ENCODE measurements at regions not wholly inside any gene's neighbourhood (a gene's known extent, or its start where the extent isn't known, plus 50 kb on each side); places are given as distances from the start of the nearest gene placed in this dataset.

DNA sequence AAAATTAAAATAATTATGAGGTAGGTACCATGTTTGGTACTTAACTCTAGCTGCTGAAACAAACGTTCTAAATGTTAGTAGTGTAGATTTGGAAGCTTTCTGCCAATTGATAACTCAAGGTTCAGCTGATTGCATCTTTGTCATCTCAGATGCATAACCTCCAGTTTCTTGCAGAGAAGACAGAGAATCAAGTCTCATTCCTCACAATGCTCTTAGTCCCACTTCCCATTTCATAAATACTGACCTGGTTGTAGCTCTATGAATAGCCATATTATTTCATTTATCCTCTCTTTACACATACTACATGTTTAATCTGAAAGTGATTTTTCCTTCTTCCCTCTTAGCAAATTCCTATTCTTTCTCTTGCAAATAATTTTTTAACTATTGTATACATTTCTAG is 178.5 kb upstream of the SETBP1 start:
- Histone ChIP-seq H3K9me3 (replicated peaks) (no peaks in the 10 kb centered on the region), H3K27me3 (replicated peaks) (no peaks in the 10 kb centered on the region), H3K4me3 (no peak overlapping the region), H3K4me1 (replicated peaks) (no peaks in the 10 kb centered on the region), H3K27ac (no peak overlapping the region), H3K36me3 (no peaks in the 10 kb centered on the region)
- DNase-seq (ENCODE audit: low read depth in 1 of 2, low spot score in 2 of 2), result no peak

DNA sequence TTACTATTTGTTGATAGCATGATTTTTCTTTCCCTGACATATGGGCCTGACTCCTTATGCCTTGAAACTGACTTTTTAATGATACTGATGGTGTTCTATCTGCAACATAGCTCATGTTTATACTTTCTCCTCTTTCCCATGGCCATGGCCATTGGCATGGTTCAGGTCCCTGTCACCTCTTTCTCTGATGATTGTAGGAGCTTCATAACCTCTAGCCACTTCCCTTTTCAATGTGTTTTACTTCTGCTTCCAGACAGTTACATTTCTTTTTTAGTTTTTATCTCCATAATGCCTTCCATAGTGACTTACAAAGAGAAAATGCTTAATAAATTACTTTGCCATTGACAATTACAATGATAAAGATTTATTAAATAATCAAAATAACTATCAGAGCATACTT is 177.9 kb upstream of the SETBP1 start:
- no peaks in the 10 kb centered on the region for H3K4me1 ChIP-seq (replicated peaks)
- no peaks in the 10 kb centered on the region for H3K27me3 ChIP-seq (replicated peaks)
- no peak for DNase-seq (ENCODE audit: low read depth in 1 of 2, low spot score in 2 of 2)
- H3K9me3 ChIP-seq (replicated peaks), result no peaks in the 10 kb centered on the region
- no peak overlapping the region for H3K27ac ChIP-seq
- no peak overlapping the region for H3K4me3 ChIP-seq
- H3K36me3 ChIP-seq, result no peaks in the 10 kb centered on the region

DNA sequence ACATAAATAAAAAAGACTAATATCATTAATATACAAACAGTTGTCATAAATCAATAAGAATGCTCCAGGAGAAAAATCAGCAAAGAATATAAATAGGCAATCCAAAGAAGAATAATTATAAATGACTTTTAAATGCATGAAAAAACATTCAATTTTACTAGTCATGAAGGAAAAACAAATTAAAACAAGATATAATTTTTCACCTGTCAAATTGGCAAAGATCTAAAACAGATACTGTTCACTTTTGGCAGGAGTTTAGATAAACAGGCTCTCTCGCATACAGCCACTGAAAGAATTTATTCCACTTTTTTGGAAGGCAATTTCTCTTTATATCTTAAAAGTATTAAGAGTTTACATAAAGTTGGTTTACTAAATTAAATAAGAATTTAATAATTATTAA is 176.8 kb upstream of the SETBP1 start:
- Histone ChIP-seq H3K27ac (no peak overlapping the region), H3K4me3 (no peak overlapping the region), H3K27me3 (replicated peaks) (no peaks in the 10 kb centered on the region), H3K4me1 (replicated peaks) (no peaks in the 10 kb centered on the region), H3K9me3 (replicated peaks) (no peaks in the 10 kb centered on the region), H3K36me3 (no peaks in the 10 kb centered on the region)
- no peak for DNase-seq (ENCODE audit: low read depth in 1 of 2, low spot score in 2 of 2)

DNA sequence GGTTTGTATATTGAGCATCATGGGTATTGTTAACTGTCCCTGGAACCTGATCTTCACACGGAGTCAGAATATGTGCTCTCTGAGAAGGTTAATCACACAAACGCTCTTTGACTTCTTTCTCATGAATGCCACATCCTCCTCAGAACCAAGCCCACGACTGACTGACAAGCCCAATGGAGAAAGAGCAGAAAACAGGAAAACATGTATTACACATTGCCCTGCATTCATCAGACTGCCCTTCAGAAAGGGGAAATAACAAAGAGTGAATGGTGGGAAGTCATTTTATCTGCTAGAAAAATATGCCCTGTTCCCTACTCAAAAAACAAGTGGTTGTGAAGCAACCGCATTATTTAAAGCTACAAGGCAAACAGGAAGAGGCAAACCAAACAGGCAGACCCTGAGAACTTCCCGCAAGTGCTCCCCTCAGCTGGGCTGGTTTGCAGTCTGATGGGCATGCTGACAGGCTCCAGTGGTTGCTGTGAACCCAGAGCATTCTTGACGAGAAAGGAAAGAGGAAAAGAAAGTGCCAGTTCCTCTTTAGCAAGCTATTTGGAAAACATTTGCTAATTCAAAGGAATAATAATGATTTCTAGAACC is 172.9 kb upstream of the SETBP1 start:
- no peaks in the 10 kb centered on the region for H3K9me3 ChIP-seq (replicated peaks)

DNA sequence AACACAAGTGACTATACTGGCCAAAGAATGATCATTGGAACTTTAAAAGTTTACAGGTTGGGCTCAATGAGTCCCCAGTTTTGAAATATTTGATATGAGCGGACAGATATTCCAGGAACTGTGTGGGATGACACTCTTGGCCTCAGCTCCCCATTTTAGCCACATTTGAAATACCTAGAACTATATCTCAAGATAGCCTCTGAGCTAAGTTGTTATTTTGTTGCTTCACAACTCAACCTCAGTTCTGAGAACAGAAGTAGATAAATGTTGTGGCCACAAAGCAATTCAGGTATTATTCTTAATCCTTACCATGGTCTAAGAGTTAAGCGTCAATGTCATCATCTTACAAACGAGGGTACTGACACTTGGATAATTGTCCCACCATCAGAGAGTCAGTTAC is 172.2 kb upstream of the SETBP1 start:
- Histone ChIP-seq H3K27me3 (replicated peaks) (0 out of 2 replicates have a peak, but pooled peaks cover 3% of the 10 kb centered on the region), H3K4me3 (no peak overlapping the region), H3K4me1 (replicated peaks) (no peaks in the 10 kb centered on the region), H3K27ac (no peak overlapping the region), H3K36me3 (no peaks in the 10 kb centered on the region), H3K9me3 (replicated peaks) (no peaks in the 10 kb centered on the region)
- DNase-seq (ENCODE audit: low read depth in 1 of 2, low spot score in 2 of 2), result no peak

More for the DNA sequence above, 172.9 kb upstream of the SETBP1 start:
- Histone ChIP-seq H3K27me3 (replicated peaks) (0 out of 2 replicates have a peak, but pooled peaks cover 3% of the 10 kb centered on the region), H3K4me1 (replicated peaks) (no peaks in the 10 kb centered on the region), H3K27ac (no peak overlapping the region), H3K36me3 (no peaks in the 10 kb centered on the region), H3K4me3 (no peak overlapping the region)
- DNase-seq (ENCODE audit: low read depth in 1 of 2, low spot score in 2 of 2), result no peak

DNA sequence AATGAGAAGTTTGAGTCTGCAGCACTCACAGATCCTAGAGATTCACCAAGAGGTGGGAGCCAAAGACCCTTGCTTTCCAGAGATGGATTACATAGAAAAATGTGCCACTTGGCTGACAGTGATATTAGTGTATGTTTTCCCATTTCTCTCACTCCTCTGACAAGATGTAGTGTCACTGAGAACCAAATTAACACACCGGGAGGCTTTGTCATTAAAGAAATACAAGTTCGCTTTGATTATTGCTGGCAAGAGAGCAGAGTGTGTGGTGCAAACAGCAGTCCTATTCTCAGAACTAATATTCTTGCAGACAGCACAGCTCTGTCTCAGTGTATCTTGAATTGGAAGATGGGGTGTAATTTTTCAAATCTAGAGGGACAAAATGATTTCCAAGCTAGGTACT is 171.6 kb upstream of the SETBP1 start:
- H3K9me3 ChIP-seq (replicated peaks), result no peaks in the 10 kb centered on the region
- 0 out of 2 replicates have a peak, but pooled peaks cover 3% of the 10 kb centered on the region for H3K27me3 ChIP-seq (replicated peaks)
- H3K4me1 ChIP-seq (replicated peaks), result no peaks in the 10 kb centered on the region
- no peak for DNase-seq (ENCODE audit: low read depth in 1 of 2, low spot score in 2 of 2)
- no peak overlapping the region for H3K4me3 ChIP-seq
- no peaks in the 10 kb centered on the region for H3K36me3 ChIP-seq
- no peak overlapping the region for H3K27ac ChIP-seq

DNA sequence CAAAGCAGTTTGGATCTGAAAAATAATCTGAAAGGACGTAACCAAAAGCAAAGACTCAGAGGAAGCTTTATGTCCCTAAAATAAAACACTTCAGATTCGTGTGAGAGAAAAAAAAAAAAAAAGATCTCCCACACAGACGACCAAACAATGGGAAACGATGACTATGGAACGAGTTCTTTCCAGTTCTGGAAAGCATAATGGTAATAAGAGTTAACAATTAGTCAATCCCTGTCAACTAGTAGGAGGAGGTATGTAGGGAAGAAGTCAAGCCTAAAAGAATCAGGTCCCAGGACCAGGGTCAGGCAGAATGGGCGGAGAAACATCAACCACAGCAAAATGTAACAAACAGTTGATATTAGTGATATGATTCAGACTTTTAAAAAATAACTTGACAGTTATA is 170.3 kb upstream of the SETBP1 start:
- no peaks in the 10 kb centered on the region for H3K9me3 ChIP-seq (replicated peaks)
- no peaks in the 10 kb centered on the region for H3K36me3 ChIP-seq
- DNase-seq (ENCODE audit: low read depth in 1 of 2, low spot score in 2 of 2), result no peak
- 0 out of 2 replicates have a peak, but pooled peaks cover 3% of the 10 kb centered on the region for H3K27me3 ChIP-seq (replicated peaks)
- H3K4me1 ChIP-seq (replicated peaks), result no peaks in the 10 kb centered on the region
- H3K4me3 ChIP-seq, result no peak overlapping the region
- no peak overlapping the region for H3K27ac ChIP-seq

DNA sequence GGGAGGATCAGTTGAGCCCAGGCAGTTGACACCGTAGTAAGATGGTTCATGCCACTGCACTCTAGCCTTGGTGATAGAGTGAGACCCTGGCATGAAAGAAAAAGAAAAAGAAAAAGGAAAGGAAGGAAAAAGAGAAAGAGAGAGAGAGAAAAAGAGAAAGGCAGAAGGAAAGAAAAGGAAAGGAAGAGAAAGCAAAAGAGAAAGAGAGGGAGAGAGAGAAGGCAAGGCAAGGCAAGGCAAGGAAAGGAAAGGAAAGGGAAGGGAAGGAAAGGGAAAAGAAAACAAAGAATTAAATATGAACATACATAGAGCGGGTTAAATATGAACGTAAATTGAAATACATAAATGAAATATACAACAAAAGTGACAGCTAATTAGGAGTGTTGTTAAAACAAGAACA is 167.5 kb upstream of the SETBP1 start:
- Histone ChIP-seq H3K9me3 (replicated peaks) (no peaks in the 10 kb centered on the region), H3K4me3 (no peak overlapping the region), H3K4me1 (replicated peaks) (no peaks in the 10 kb centered on the region), H3K27ac (no peak overlapping the region), H3K36me3 (no peaks in the 10 kb centered on the region), H3K27me3 (replicated peaks) (0 out of 2 replicates have a peak, but pooled peaks cover 3% of the 10 kb centered on the region)
- DNase-seq (ENCODE audit: low read depth in 1 of 2, low spot score in 2 of 2), result no peak

DNA sequence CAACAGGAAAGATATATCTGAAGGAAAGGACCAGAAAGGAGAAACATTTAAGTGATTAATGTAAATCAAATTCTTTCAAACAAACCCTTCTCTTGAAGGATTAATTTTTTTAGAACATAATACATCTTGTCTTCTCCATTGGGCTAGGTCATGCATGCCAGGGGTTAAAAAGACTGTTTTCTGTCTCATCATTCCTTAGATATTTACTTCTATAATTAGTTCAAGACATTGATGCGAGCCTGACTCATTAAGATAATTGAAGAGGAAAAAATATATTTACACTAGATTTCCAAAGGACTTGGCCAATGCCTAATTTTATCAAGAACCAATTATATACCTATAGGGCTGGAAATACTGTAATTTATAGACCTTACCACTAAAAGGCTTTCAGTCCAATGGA is 166.6 kb upstream of the SETBP1 start:
- H3K36me3 ChIP-seq, result no peaks in the 10 kb centered on the region
- no peaks in the 10 kb centered on the region for H3K4me1 ChIP-seq (replicated peaks)
- no peak for DNase-seq (ENCODE audit: low read depth in 1 of 2, low spot score in 2 of 2)
- H3K27ac ChIP-seq, result no peak overlapping the region
- H3K4me3 ChIP-seq, result no peak overlapping the region
- H3K9me3 ChIP-seq (replicated peaks), result no peaks in the 10 kb centered on the region
- H3K27me3 ChIP-seq (replicated peaks), result 0 out of 2 replicates have a peak, but pooled peaks cover 2% of the 10 kb centered on the region

DNA sequence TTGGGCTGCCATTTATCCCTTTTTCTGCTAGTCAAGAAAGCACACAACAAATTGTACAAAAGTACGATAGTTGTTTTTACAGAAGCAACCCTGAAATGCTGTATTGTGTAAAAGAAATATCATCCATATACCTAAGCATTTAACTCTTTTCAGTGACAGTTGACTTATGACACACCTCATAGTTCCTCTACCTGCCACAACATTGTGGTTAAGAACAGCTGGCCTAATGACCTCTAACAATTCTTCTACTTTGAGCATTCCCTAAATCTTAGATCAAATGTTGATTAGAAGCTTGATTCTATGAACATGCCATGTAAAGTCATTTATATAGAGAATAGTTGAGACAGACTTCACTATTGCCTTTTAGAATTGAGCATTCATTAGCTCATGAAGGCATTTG is 165.9 kb upstream of the SETBP1 start:
- no peak for DNase-seq (ENCODE audit: low read depth in 1 of 2, low spot score in 2 of 2)
- Histone ChIP-seq H3K27ac (no peak overlapping the region), H3K4me1 (replicated peaks) (no peaks in the 10 kb centered on the region), H3K4me3 (no peak overlapping the region), H3K36me3 (no peaks in the 10 kb centered on the region), H3K9me3 (replicated peaks) (no peaks in the 10 kb centered on the region), H3K27me3 (replicated peaks) (no peaks in the 10 kb centered on the region)

DNA sequence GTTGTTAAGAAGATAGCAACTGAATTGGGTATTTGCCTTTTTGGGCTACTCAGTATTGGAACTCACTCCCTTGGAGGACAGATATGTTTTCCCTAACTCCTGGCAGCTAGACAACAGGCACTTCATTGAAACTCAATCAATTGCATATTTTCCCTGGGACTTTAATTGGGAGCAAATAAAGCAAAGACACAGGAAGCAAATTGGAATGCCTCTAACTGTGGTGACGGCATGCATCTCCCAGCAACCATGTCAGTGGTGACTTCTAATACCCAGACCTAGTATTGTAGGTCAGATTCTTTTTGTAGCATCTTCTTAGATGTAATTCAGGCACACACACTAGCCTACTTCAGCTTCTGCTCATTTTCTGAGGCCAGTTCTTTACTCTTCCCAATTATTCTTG is 164.2 kb upstream of the SETBP1 start:
- DNase-seq (ENCODE audit: low read depth in 1 of 2, low spot score in 2 of 2), result no peak

DNA sequence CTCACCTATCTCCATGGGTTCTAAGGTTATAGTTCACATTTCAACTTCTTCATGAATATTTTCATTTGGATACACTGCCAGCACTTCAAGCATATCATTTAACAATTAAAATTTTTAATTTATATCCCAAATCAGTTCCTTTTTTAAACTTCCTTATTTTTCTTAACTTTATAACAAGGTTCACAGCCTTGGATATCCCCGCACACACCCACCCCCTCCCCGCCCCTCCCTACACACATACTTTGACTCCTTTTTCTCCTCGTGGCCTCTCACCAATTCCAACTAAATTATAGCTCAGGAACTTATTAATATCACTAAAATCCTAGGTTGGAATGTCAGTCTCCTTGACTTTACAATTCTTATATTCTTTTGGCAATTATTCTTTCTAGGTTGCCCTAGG is 163.6 kb upstream of the SETBP1 start:
- DNase-seq (ENCODE audit: low read depth in 1 of 2, low spot score in 2 of 2), result no peak
- H3K36me3 ChIP-seq, result no peaks in the 10 kb centered on the region
- H3K9me3 ChIP-seq (replicated peaks), result no peaks in the 10 kb centered on the region
- no peak overlapping the region for H3K4me3 ChIP-seq
- no peaks in the 10 kb centered on the region for H3K27me3 ChIP-seq (replicated peaks)
- H3K27ac ChIP-seq, result no peak overlapping the region
- H3K4me1 ChIP-seq (replicated peaks), result no peaks in the 10 kb centered on the region

More for the DNA sequence above, 164.2 kb upstream of the SETBP1 start:
- no peaks in the 10 kb centered on the region for H3K36me3 ChIP-seq
- H3K4me1 ChIP-seq (replicated peaks), result no peaks in the 10 kb centered on the region
- no peaks in the 10 kb centered on the region for H3K27me3 ChIP-seq (replicated peaks)
- H3K9me3 ChIP-seq (replicated peaks), result no peaks in the 10 kb centered on the region
- no peak overlapping the region for H3K4me3 ChIP-seq
- H3K27ac ChIP-seq, result no peak overlapping the region

DNA sequence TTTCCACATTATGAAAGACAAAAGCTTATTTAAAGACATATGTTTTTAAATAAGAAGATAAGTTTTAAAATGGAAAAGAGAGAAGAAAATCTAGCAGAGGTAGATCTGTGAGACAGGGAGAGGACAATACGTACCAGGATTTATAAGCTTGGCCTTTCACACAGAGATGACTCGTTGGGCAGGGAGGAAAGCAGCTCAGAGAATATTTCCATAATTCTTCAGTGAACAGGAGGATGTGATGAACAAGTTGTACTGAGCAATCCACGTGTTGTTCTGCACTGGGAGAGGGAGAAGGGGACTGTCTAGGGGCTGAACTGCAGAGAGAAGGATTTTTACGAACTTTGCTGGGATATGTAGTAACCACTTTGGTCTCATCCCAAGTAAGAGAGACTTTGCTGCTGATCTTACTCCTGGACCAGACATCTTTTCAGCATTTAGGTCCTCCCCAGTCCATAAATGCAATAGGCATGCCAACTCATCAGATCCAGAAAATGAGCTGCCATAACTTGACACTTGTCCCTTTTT is 162.5 kb upstream of the SETBP1 start:
- Histone ChIP-seq H3K9me3 (replicated peaks) (no peaks in the 10 kb centered on the region), H3K36me3 (no peaks in the 10 kb centered on the region), H3K4me1 (replicated peaks) (no peaks in the 10 kb centered on the region), H3K27me3 (replicated peaks) (no peaks in the 10 kb centered on the region), H3K27ac (no peak overlapping the region), H3K4me3 (no peak overlapping the region)
- no peak for DNase-seq (ENCODE audit: low read depth in 1 of 2, low spot score in 2 of 2)

DNA sequence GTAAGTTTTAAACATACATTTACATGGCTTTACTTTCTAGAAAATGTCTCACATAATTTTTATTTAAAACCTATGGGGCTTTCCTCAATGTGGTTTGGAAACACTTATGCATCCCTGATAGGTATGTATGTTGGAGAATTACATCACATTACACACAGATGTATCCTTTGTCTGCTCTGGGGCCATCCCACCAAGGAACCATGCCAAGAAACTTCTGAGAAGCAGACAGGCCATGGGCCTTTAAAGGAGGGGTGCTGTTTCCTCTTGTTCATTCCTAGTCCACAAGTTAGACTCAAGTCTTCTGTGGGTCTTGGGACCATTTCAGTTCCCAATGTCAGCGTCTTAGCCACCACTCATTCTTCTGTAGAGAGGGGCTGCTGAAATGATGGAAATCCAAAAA is 162.0 kb upstream of the SETBP1 start:
- no peaks in the 10 kb centered on the region for H3K27me3 ChIP-seq (replicated peaks)
- no peaks in the 10 kb centered on the region for H3K4me1 ChIP-seq (replicated peaks)
- no peaks in the 10 kb centered on the region for H3K9me3 ChIP-seq (replicated peaks)
- no peak overlapping the region for H3K4me3 ChIP-seq
- DNase-seq (ENCODE audit: low read depth in 1 of 2, low spot score in 2 of 2), result no peak
- H3K36me3 ChIP-seq, result no peaks in the 10 kb centered on the region
- no peak overlapping the region for H3K27ac ChIP-seq
